H1 (cell line): ENCODE measurements at regions not wholly inside any gene's neighbourhood (a gene's known extent, or its start where the extent isn't known, plus 50 kb on each side); places are given as distances from the start of the nearest gene placed in this dataset.

Experiments used
- CREB1 ChIP-seq: IDR thresholded peaks from 2 replicates; pipeline ENCODE4 v1.6.1; 2012; ENCODE audit warnings: inconsistent platforms
- GTF2F1 ChIP-seq: IDR thresholded peaks from 2 replicates; pipeline ENCODE4 v1.6.1; 2012; ENCODE audit warnings: low read depth, low read length, improper control_type of control experiment, borderline replicate concordance
- KDM1A ChIP-seq: fragments of 200-600, 300-600 bp; sonication (generic); IDR thresholded peaks from 2 replicates; pipeline ENCODE4 v1.7.1; 2016; ENCODE audit warnings: mild to moderate bottlenecking, low read length, borderline replicate concordance
- POLR2AphosphoS5 ChIP-seq: IDR thresholded peaks from 2 replicates; pipeline ENCODE4 v1.6.1; 2011; ENCODE audit warnings: low read depth, low read length
- SIX5 ChIP-seq: IDR thresholded peaks from 2 replicates; pipeline ENCODE4 v1.6.1; 2011; ENCODE audit warnings: mild to moderate bottlenecking, low read depth, low read length

DNA sequence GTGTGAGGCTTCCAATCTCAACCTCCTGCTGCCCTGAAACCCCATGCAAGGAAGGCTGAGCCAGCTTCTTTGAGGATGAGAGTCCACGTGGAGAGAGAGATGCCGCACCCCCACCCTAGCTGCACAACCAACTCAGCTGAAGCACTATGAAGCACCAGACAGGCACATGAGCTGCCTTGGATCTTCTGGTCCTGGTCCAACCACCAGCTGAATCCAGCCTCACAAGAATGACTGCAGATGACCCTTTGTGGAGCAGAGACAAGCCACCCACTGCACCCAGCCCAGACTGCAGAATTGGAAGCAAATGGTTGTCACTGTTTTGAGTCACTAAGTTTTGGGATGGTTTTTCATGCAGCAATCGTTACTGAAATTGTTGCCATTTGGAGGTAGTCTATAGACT is 149.6 kb upstream of the SYT13 start (continued):
- TF ChIP-seq CREB1 (no peak), KDM1A (no peak), GTF2F1 (no peak), SIX5 (no peak), POLR2AphosphoS5 (no peak)
